Urinary bladder (tissue), 3 donors: ENCODE measurements at regions not wholly inside any gene's neighbourhood (a gene's known extent, or its start where the extent isn't known, plus 50 kb on each side); places are given as distances from the start of the nearest gene placed in this dataset.

Experiments
- DNase-seq: peaks from one replicate; pipeline ENCODE4 v3.0.0-alpha.2; 2015; ENCODE audit errors: extremely low spot score
- H3K27ac ChIP-seq: one replicate; pipeline ENCODE4 v1.5.1; 2013; ENCODE audit warnings: low read depth, mild to moderate bottlenecking, moderate library complexity
- H3K36me3 ChIP-seq: one replicate; pipeline ENCODE4 v1.6.1; 2013; ENCODE audit warnings: mild to moderate bottlenecking, moderate library complexity; ENCODE audit not compliant: insufficient read depth
- H3K4me1 ChIP-seq: one replicate; pipeline ENCODE4 v1.6.1; 2013; ENCODE audit warnings: mild to moderate bottlenecking, moderate library complexity; ENCODE audit not compliant: insufficient read depth
- H3K4me3 ChIP-seq: one replicate; pipeline ENCODE4 v1.5.1; 2013; ENCODE audit warnings: low read depth, low read length
- WGBS: extraction: QIAGEN DNeasy Blood & Tissue Kit; methylation state at CpG from one replicate; pipeline ENCODE4 v1.1.7; 2013; 5-methylcytosine and 5-hydroxymethylcytosine counted together
- donor health status: healthy with polysubstance abuse.
- donor health status: healthy.

DNA sequence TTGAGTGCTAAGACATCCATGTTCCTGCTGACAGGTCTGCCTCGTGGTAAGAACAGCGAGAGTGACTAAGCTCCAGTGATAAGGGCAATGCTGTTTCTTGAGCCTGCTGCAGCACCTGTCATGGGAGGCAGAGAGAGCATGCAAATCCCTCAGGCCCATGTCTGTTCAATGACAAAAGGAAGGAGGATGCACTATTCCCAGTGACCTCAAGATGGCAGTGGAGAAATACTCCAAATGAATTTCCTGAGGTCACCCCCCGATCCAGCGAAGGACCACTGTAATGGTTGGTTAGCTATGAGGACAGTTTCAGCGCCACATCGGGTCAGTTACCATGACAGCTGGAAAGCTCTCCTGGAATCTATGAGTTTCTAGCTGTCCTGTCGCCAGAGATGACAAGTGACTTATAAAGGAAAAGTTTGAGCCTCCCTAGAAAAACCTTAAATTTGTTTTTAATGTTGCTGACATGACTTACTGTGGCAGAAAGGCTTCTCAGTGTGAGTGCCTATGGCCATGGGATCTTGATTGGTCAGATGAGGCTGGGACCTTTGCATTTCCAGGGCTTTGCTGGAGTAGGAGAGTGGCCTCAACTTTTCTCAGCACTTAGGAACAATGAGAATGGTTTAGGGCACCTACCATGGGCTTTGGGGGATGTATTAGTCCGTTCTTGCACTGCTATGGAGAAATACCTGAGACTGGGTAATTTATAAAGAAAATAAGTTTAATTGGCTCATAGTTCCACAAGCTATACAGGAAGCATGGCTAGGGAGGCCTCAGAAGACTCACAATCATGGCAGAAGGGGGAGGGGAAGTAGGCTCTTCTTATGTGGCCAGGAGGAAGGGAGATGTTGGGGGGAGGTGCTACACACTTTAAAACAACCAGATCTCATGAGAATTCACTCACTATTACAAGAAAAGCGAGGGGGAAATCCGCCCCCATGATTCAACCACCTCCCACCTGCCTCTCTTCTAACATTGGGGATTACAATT, 88.0 kb upstream of the TMEM260 start:
- H3K36me3 ChIP-seq = no peaks in the 10 kb centered on the region
- no peak overlapping the region for H3K27ac ChIP-seq
- 31% methylated on average over 10 of the region's 10 CpGs for WGBS
- DNase-seq = no peak
- no peak overlapping the region for H3K4me3 ChIP-seq
- H3K4me1 ChIP-seq = no peaks in the 10 kb centered on the region

DNA sequence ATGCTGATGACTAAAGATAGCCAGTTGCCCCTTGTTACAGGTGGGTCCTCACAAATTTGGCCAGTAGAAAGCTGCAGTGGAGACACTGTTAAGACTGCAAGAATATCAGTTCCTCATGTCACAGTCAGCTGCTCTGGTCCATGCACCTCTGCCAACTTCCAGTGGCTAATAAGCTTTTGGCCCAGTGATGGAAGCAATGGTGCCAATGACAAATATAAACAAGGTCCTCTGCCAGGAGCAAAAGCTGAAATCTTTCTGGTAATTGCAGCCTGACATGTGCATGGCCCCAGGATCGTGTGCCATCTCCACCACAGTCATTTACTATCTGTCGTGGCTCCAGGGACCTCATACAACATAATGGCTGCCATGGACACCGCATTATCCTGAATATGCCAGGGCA, 85.4 kb upstream of the TMEM260 start:
- Histone ChIP-seq H3K27ac (no peak overlapping the region), H3K4me3 (no peak overlapping the region), H3K4me1 (no peaks in the 10 kb centered on the region), H3K36me3 (no peaks in the 10 kb centered on the region)
- no peak for DNase-seq
- WGBS = 68% methylated on average over 3 of the region's 3 CpGs

- 75% methylated on average over 3 of the region's 3 CpGs for WGBS
- DNase-seq = no peak
- Histone ChIP-seq H3K4me3 (no peak overlapping the region), H3K4me1 (no peaks in the 10 kb centered on the region), H3K36me3 (no peaks in the 10 kb centered on the region), H3K27ac (no peak overlapping the region)
These were observed 81.5 kb upstream of the TMEM260 start for GRCh38 chr14:56498112-56498511.

GRCh38 chr14:56501909-56502530, 77.6 kb upstream of the TMEM260 start:
- Histone ChIP-seq H3K4me1 (no peaks in the 10 kb centered on the region), H3K4me3 (no peak overlapping the region), H3K36me3 (no peaks in the 10 kb centered on the region), H3K27ac (no peak overlapping the region)
- DNase-seq = no peak
- 25% methylated on average over 5 of the region's 5 CpGs for WGBS

DNA sequence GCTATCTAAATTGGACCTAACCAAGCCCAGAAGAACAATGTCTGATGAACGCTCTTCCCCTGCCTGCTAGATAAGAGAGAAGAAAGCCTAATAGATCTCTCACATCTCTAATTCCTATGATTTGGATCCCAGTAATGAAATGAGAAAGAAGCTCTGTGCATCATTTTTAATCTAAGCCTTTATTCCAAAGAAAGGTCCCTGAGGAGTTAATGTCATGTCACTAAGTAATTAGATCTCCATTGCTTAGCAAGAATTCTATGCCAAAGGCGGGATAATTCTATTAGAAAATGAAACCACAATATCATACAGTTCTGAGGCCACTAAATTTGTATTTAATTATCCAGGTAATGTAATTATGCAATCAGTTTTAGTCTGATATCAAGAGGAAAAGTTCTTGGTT, 74.2 kb upstream of the TMEM260 start:
- Histone ChIP-seq H3K4me1 (no peaks in the 10 kb centered on the region), H3K36me3 (no peaks in the 10 kb centered on the region), H3K27ac (no peak overlapping the region), H3K4me3 (no peak overlapping the region)
- DNase-seq = no peak
- WGBS = 75% methylated on average over 2 of the region's 2 CpGs

- DNase-seq = no peak
- Histone ChIP-seq H3K4me1 (no peaks in the 10 kb centered on the region), H3K27ac (no peak overlapping the region), H3K4me3 (no peak overlapping the region), H3K36me3 (no peaks in the 10 kb centered on the region)
- 50% methylated on average over 3 of the region's 3 CpGs for WGBS
These were observed 67.1 kb upstream of the TMEM260 start for GRCh38 chr14:56512521-56512920.

GRCh38 chr14:56514663-56515371, 64.8 kb upstream of the TMEM260 start:
- H3K4me1 ChIP-seq = no peaks in the 10 kb centered on the region
- H3K36me3 ChIP-seq = no peaks in the 10 kb centered on the region
- H3K4me3 ChIP-seq = no peak overlapping the region
- no peak for DNase-seq
- WGBS = 67% methylated on average over 14 of the region's 14 CpGs
- no peak overlapping the region for H3K27ac ChIP-seq

GRCh38 chr14:56515739-56516138, 63.9 kb upstream of the TMEM260 start:
- H3K4me3 ChIP-seq = no peak overlapping the region
- no peaks in the 10 kb centered on the region for H3K36me3 ChIP-seq
- no peaks in the 10 kb centered on the region for H3K4me1 ChIP-seq
- H3K27ac ChIP-seq = no peak overlapping the region
- DNase-seq = no peak
- WGBS = 91% methylated on average over 2 of the region's 2 CpGs

- DNase-seq = no peak
- Histone ChIP-seq H3K4me3 (no peak overlapping the region), H3K36me3 (no peaks in the 10 kb centered on the region), H3K27ac (no peak overlapping the region), H3K4me1 (no peaks in the 10 kb centered on the region)
These were observed 57.2 kb upstream of the TMEM260 start for GRCh38 chr14:56522403-56522802.

DNA sequence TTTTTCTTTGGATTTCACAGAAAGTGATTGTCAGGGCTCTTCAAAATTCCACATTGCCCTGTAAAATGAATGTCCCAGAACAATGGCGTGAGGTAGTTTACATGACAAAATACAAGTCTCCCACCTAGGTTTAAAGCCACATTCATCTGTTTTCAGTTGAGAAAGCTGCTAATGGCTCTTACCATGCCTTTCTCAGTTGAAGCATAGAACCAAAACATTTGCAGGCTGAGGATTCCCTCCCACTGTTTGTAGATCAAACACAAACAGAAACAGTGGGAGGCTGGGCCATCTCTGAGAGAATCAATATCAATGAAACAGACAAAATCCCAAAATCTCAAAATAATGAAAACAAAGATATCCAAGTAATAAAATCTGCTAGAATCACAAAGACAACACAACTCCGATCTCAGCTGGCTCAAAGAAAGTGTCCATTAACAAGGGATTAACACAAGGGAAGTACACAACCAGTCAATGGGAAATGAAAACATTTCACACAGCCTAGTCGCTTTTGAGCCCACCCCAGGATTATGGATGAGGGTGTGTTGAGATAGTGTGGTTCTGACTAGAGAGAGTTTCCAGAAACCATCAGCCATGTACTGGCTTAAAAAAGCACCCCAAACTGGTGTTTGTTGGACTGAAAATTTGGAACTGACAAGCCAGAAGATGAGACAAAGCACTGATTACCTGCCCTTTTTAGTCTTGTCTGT, 54.5 kb upstream of the TMEM260 start:
- no peak overlapping the region for H3K27ac ChIP-seq
- no peaks in the 10 kb centered on the region for H3K4me1 ChIP-seq
- DNase-seq = no peak
- no peaks in the 10 kb centered on the region for H3K36me3 ChIP-seq
- no peak overlapping the region for H3K4me3 ChIP-seq
- WGBS = 26% methylated on average over 3 of the region's 3 CpGs

GRCh38 chr14:56528927-56529326, 50.7 kb upstream of the TMEM260 start:
- H3K4me3 ChIP-seq = no peak overlapping the region
- DNase-seq = no peak
- H3K4me1 ChIP-seq = no peaks in the 10 kb centered on the region
- no peak overlapping the region for H3K27ac ChIP-seq
- 32% methylated on average over 4 of the region's 4 CpGs for WGBS
- no peaks in the 10 kb centered on the region for H3K36me3 ChIP-seq
